ENCODE measurements at regions not wholly inside any gene's neighbourhood (a gene's known extent, or its start where the extent isn't known, plus 50 kb on each side); places are given as distances from the start of the nearest gene placed in this dataset.

GRCh38 chr5:93809430-93809829, 68.0 kb upstream of the POU5F2 start:
- no peak for TF ChIP-seq EZH2 (IDR thresholded peaks at IDR 0.05; ENCODE audit: low read length, missing control alignments)
- TF ChIP-seq, protein P1, sequence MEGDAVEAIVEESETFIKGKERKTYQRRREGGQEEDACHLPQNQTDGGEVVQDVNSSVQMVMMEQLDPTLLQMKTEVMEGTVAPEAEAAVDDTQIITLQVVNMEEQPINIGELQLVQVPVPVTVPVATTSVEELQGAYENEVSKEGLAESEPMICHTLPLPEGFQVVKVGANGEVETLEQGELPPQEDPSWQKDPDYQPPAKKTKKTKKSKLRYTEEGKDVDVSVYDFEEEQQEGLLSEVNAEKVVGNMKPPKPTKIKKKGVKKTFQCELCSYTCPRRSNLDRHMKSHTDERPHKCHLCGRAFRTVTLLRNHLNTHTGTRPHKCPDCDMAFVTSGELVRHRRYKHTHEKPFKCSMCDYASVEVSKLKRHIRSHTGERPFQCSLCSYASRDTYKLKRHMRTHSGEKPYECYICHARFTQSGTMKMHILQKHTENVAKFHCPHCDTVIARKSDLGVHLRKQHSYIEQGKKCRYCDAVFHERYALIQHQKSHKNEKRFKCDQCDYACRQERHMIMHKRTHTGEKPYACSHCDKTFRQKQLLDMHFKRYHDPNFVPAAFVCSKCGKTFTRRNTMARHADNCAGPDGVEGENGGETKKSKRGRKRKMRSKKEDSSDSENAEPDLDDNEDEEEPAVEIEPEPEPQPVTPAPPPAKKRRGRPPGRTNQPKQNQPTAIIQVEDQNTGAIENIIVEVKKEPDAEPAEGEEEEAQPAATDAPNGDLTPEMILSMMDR (conservative IDR thresholded peaks at IDR 0.05 in 1 of 2, IDR thresholded peaks at IDR 0.05 in 1 of 2; ENCODE audit: low read depth in 1 of 2, low read length in 2 of 2), result no peak
